HG03196 (cell line): ENCODE measurements at regions not wholly inside any gene's neighbourhood (a gene's known extent, or its start where the extent isn't known, plus 50 kb on each side); places are given as distances from the start of the nearest gene placed in this dataset.
"Not testable (repeated sequence)": the region's sequence is repeated elsewhere in the genome, so short reads cannot be mapped to it uniquely, and the experiment has no call there.

Experiments
- ATAC-seq: cut with Tn5 transposase; IDR thresholded peaks from one replicate; pipeline ENCODE4 v1.9.1; 2021; ENCODE audit not compliant: unreplicated experiment

- ATAC-seq = no peak
These were observed 177.9 kb upstream of the RAB6C start for GRCh38 chr2:129801575-129801974.

- ATAC-seq = no peak
These were observed 177.2 kb upstream of the RAB6C start for GRCh38 chr2:129802290-129802689.

- no peak for ATAC-seq
These were observed 176.4 kb upstream of the RAB6C start for GRCh38 chr2:129803032-129803431.

GRCh38 chr2:129803871-129804270 is 175.6 kb upstream of the RAB6C start:
- no peak for ATAC-seq

GRCh38 chr2:129805899-129806298 is 173.6 kb upstream of the RAB6C start:
- no peak for ATAC-seq

GRCh38 chr2:129806317-129806716 is 173.1 kb upstream of the RAB6C start:
- no peak for ATAC-seq

GRCh38 chr2:129806990-129807389 is 172.5 kb upstream of the RAB6C start:
- ATAC-seq = no peak

GRCh38 chr2:129807642-129808338 is 171.7 kb upstream of the RAB6C start:
- not testable (repeated sequence) for ATAC-seq

- no peak for ATAC-seq
These were observed 168.9 kb upstream of the RAB6C start for GRCh38 chr2:129810521-129810920.

GRCh38 chr2:129812071-129812470 is 167.4 kb upstream of the RAB6C start:
- no peak for ATAC-seq

GRCh38 chr2:129812654-129813053 is 166.8 kb upstream of the RAB6C start:
- no peak for ATAC-seq

- ATAC-seq = no peak
These were observed 166.1 kb upstream of the RAB6C start for GRCh38 chr2:129813404-129813803.

- ATAC-seq = no peak
These were observed 162.5 kb upstream of the RAB6C start for GRCh38 chr2:129816813-129817574.

- no peak for ATAC-seq
These were observed 159.6 kb upstream of the RAB6C start for GRCh38 chr2:129819855-129820254.

GRCh38 chr2:129820908-129821307 is 158.6 kb upstream of the RAB6C start:
- ATAC-seq = no peak

GRCh38 chr2:129821445-129821844 is 158.0 kb upstream of the RAB6C start:
- no peak for ATAC-seq

- ATAC-seq = no peak
These were observed 156.4 kb upstream of the RAB6C start for GRCh38 chr2:129823044-129823443.

GRCh38 chr2:129827311-129828090 is 152.0 kb upstream of the RAB6C start:
- no peak for ATAC-seq

GRCh38 chr2:129828792-129829191 is 150.7 kb upstream of the RAB6C start:
- ATAC-seq = no peak

GRCh38 chr2:129829588-129829987 is 149.9 kb upstream of the RAB6C start:
- ATAC-seq = no peak

GRCh38 chr2:129831018-129831417 is 148.4 kb upstream of the RAB6C start:
- ATAC-seq = no peak

- not testable (repeated sequence) for ATAC-seq
These were observed 146.0 kb upstream of the RAB6C start for GRCh38 chr2:129833465-129833864.
